ENCODE measurements at regions not wholly inside any gene's neighbourhood (a gene's known extent, or its start where the extent isn't known, plus 50 kb on each side); places are given as distances from the start of the nearest gene placed in this dataset.

DNA sequence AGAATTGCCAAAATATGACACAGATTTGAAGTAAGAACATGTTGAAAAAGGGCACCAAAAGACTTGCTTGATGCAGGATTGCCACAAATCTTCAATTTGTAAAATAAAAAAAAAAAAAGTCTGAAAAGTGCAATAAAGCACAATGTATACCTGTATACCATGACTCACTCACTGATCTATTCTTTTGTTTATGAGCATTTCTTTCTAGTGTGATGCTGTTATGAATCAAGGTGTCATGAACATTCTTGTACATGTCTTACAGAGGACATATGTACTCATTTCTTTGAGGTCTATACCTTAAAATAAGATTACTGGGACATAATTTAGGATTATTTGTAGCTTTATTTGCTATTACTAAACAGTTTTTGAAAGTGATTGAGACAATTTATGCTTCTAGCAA is 464.9 kb upstream of the RBMS3 start:
- DNase-seq (ENCODE audit: low spot score), result no peak

DNA sequence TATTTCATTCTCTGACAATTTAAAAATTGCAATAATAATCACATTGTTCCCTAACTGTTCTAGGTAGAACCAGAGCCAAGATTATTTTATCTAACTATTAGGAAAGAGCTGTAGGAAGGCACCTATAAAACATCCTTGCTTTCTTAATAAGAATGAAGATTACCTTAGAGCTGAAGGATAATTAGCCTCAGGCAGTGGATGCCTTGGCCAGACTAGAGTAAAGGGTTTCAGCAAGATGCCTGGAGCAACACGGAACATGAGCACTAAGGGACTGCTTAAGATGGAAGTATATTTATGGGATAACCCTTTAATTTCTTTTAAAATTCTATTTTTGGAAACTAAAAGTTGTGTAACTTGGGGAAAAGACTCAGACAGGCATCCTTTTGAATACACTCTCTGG is 456.6 kb upstream of the RBMS3 start:
- no peak for DNase-seq (ENCODE audit: low spot score)

DNA sequence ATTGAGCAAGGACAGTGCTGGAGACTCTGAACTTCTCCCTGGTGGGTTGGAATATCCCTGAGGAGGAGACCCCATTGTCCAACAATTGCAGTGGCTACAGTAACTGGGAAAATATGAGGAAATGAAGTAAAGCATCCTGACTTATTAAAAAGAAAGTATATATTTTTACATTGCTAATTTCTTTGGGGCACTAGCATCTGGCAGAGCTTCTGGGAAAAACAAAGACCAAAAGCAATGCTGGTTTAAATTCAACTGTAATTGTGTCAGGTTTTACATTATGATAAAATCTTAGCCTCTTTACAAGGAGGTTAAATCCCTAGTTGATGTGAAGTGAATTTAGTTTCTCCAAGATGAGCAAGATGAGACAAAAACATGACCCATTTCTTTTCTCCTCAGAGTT is 454.0 kb upstream of the RBMS3 start:
- no peak for DNase-seq (ENCODE audit: low spot score)

DNA sequence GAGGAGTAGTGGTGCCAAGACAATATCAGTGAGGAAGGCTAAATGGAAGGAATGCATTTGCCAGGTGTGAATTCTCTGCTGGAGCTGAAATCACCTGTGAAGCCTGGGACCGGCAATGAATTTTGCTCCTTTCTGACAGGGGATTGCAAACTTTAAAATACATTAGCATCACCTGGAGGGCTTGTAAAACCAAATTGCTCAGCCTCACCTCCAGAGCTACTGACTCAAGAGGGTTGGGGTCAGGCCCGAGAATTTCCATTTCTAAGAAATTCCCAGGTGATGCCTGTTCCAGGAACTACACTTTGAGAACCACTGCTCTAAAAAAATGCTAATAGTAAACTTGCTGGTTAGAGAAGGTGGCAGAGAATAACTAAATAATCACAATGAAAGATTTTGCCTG is 445.6 kb upstream of the RBMS3 start:
- DNase-seq (ENCODE audit: low spot score), result no peak

DNA sequence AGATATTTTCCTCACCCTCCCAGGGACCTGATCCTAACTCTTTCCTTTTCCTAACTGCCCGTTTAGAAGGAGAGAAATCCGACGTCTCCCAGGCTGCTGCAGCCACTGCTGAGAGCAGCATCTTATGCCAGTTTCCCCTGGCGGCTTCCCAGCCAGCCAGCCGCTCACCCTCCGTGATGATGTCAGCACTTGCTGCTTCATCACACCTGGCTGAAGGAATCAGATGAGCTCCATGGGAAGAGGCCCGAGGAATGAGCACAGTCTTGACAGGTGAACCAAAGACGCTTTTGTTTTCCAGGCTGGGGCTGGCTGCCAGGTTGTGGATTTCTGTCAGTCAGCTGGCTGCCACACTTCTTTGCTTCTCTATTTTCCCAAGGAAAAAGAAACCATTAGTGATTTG is 445.1 kb upstream of the RBMS3 start:
- DNase-seq (ENCODE audit: low spot score), result no peak

DNA sequence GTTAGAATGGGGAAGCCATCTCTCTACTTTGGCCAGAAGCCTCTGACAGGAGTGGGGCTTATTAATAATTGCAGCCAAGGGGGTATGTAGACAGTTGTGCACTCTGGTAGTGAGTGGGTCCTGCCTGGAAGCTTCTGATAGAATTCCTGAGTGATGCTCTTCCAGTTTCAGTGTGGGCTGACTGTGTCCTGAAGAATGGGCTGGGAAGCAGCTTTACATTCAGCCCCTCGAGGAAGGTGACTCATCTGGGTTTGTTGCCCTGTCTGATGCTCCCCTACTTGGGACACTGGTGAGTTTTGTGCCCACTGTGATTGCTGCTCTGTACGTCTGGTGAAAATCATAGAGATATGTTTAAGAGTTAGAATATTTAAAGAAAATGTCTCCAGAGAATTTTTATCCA is 444.7 kb upstream of the RBMS3 start:
- DNase-seq (ENCODE audit: low spot score), result no peak

DNA sequence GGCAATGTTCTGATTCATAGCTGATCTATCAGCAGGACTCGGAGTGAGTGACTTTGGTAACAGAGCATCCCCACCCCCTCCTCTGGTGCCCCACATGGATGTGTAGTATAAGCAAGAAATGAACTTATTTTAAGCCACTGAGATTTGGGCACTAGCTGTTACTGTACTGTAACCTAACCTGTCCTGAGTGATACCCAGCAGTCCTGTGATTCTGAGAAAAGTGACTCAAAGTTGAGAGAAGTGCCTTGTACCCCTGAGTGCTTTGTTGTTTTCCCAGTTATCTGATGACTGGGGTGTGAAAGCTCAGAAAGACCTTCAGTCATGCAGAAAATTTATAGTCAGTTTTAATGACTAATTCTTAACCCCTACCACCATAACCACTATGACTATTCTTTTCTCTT is 439.9 kb upstream of the RBMS3 start:
- DNase-seq (ENCODE audit: low spot score), result no peak

DNA sequence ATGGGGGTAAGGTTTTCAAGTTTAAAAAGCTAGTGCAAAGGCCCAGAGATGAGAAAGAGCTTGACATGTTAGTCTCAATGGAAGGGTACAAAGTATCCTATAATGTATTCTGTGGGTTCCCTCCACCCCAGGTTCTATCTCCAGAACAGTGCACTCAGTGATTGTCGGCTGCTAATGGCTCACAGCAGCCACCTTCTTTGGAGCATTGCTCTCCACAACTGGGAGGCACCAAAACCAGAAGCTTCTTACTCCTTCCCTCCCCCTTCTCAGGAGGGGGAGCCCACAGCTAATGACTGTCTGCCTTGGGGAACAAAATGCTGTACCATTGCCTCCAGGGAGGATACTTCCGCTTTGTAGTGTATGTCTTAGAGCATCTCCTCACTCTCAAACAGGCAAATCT is 439.4 kb upstream of the RBMS3 start:
- no peak for DNase-seq (ENCODE audit: low spot score)

DNA sequence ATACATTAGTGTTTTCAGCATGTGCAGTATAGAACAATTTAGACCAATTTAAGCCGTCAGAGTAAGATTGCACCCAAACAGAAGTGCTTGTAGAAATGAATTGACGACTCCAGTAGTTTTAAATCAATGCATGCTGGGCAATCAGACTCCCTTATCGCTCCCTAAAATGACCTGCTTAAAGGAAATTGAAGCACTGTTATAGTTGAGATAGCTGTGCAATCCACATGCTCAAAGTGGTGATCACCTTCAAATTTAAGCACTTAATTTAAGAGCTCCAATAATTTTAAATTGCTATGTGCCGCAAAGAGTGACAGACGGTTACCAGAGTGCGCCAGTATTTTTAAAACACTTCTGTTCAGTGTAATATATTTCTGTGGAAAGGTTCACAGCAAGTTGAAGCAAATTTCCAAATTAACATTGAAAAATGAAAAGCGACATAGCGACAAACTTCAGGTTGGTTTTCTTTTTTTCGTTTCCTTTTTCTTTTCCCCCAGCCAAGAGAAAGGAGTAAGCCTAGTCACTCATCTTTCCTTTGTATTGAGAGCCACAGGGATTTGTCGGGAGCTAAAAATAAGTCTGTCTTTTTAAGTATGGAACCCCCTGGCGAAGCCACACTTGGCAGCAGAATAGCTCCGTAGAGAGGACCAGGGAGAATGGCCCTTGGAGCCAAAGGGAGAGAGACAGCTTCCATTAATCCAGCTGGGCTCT is 436.4 kb upstream of the RBMS3 start:
- no peak for DNase-seq (ENCODE audit: low spot score)

DNA sequence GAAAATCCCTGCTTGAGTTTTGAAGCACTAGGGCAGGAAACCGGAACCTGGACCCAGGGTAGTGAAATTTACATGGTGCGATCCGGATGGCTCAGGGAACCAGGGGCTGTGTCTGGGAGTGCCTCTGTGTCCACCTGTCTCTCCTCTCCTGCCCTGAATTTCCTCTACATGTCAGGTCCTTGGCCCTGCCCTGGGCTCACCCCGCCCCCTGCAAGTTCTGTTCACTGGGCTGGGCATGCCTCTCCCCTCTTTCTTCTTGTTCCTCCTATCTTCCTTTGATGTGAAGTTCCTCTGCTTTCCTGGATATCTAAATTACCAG is 435.9 kb upstream of the RBMS3 start:
- no peak for DNase-seq (ENCODE audit: low spot score)

DNA sequence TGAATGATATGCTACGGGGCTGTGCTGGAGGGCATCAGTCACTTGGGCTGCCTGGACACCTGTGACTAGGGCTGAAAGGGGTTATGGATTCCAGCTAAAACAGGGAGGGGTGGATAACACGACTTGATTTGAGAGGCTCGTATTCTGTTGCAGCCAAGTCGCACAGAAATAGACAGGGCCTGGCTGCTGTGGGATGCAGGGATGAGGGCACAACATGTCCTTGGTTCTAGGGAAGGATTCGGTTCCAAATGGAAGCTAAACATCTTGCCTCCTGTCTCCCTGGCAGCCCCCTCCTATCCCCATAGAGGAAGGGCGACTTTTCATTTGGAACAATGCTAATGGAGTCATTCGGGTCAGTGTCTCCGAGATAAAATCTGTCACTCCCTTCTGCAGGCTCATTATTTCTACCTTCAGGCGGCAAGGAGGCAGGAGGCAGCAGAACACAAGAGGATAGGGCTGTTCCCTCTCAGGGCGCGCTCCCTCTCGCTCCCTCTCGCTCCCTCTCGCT is 433.8 kb upstream of the RBMS3 start:
- no peak for DNase-seq (ENCODE audit: low spot score)

DNA sequence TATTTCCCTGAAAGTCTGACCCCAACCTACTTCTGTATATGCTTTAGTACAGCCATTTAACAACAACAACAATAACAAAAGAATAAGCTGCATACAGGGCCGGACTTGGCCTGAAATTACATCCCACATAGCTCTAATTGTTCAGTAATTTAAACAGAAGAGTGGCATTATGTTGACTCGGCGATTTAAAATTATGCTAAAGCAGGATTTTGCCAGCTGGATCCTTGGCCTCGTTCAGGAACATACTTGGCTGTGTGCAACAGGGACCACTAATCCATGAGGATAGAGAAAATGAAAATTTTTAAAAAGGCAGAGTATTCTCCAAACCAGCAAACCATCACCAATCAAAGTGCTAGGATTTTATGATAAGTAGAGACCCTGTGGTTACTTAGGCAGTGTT is 433.1 kb upstream of the RBMS3 start:
- DNase-seq (ENCODE audit: low spot score), result no peak

DNA sequence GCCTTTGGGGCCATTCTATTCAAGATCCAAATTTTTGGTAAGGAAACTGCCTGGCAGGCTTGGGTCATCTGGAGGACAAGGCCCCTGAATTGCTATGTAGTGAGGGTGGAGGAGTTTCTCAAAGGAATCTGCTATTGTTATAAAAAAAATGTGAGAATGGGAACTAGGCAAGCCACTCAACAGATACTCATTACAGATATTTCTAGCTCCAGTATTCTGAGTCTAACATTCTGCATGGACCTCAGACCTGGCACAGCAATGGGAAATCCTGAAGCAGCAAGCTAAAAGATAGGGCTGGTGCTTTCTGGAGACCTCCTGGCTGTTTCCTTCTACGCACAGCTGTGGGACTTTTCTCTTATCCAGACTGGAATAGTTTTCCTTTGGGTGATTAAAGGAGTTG is 430.7 kb upstream of the RBMS3 start:
- DNase-seq (ENCODE audit: low spot score), result no peak

DNA sequence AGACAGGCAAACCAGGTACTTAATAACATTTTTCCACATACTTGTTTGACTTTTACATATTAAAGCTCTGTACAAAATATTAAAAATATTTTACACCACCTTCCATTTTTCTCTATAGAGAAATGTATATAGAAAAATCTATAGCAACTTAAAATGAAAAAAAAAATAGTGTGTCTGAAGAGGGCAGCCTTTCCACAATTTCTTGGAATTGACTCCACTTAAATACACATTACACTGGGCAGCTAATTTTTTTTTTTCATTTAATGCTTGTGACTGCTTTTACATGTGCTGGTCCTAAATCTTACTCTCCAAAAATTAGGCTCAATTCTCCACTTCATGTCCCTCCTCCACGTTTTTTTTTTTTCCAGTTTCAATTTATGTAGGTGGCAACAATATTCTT is 427.0 kb upstream of the RBMS3 start:
- no peak for DNase-seq (ENCODE audit: low spot score)

DNA sequence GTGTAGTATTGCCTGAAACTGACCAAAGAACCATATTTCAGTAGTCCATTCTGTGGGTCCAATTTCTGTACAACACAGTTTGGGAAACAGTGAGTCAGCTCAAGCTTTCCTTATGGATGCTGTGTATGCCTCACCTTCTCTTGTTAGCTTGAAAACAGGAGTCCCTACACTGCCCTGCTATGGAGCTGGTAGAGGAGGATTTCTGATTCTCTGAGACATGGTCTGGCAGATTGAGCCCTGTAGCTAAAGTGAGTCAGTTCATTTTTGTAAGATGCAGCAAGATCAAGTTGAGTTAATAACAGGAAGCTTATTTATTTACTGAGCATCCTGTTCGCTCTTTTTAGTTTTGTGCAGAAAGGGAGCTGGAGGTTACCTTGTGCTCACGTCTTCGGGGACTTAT is 424.1 kb upstream of the RBMS3 start:
- DNase-seq (ENCODE audit: low spot score), result no peak

DNA sequence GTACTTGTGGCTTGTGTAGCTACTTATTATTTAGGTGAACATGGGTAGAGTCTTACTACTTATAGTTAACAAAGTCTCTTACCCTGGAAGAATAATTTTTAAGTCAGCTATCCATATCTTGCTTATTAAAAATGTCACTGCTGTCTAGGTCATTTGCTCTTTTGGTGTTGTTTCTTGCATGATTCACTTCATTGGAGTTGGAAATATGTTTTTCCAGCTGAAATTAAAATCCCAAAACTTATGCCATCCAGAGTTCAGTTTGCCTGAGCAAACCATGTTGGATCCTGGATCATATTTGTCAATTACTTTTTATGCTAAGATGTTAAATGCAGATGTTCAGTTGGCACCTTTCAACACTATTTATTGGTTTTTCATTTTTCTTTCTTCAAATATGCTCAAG is 421.0 kb upstream of the RBMS3 start:
- no peak for DNase-seq (ENCODE audit: low spot score)

DNA sequence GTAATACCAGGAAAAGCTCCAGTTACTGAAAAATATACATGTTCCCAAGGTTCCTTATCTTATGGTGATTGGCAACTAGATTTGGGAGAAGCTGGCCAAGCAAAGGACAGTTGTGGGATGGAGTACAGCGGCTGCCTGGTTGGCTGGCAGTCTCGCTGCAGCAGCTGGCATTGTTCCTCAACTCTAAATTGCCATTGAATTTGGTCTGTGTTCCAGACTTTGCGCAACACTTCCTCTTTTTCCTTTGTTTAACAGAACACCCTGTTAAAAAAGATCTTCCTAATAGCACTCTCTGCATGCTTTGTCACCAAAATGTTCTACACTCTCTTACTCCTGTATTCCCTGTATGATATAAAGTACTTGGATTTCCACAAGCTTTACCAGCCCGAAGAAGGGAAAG is 420.6 kb upstream of the RBMS3 start:
- no peak for DNase-seq (ENCODE audit: low spot score)

DNA sequence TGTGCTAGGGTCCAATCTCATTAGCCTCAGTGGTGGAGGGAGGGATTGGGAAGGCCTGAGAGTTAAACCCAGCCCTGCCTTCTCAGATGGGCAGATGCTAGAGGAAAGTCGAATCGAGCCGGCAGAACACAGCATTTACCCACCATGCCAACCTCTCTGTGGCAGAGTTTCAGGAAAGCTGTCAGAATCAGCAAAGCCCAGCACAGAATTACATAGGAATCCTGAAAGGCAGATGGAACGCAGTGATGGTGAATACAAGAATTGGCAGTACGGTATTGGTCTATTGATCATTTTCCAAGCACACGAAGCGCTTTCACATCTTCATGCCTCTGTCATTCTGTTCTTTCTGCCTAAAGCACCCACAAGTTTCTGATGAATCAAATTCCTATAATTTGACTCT is 417.7 kb upstream of the RBMS3 start:
- DNase-seq (ENCODE audit: low spot score), result no peak

DNA sequence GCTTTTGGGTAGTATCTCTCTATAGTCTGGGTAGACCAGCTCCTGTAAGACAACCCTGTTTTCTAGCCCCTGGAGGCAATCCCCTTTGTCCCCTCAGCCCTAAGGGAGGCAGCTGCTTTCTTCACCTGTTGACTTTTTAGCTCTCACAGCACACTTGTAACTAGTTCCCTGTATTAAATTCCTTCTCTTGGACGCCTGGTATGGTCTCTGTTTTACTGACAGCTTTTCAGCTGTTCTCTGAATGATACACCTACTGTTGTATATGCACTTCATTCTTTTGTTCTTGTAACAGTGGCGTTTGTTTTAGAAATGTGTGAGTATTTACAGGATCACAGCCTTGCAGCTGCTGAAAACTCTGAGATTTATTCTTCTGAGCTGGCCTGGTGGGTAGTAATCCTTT is 413.0 kb upstream of the RBMS3 start:
- DNase-seq (ENCODE audit: low spot score), result no peak

DNA sequence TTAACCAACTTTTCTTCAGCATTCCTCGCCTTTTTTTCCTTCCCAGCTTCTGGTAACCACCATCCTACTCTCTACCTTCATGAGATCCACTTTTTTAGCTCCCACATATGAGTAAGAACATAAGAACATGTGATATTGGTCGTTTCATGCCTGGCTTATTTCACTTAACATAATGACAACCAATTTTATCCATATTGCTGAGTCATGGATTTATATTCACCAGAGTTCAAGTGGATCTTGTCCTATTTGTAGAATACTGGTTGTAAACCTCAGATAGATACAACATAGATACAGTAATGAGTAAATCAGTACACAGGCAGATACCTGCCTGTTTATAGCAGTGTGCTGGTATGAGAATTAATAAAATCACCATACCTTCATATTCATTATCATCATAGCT is 412.0 kb upstream of the RBMS3 start:
- DNase-seq (ENCODE audit: low spot score), result no peak

DNA sequence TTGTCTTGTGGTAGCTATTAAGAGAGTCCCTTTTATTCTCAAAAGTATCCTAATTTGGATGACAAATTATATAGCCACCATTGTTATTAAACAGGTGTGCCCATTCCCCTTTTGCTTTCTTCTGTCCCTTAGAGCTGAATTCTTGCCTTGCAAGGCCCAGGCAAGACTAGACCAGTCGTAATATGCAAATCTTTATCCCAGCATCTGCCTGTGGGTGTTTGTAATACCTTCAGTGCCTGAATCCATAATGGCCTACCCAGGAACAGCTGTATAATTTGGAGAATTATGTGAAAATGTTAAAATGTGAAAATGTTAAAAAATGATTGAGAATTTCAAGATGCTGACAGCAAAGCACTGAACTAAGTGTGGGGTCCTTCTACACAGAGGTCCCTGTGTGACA is 403.0 kb upstream of the RBMS3 start:
- DNase-seq (ENCODE audit: low spot score), result no peak

DNA sequence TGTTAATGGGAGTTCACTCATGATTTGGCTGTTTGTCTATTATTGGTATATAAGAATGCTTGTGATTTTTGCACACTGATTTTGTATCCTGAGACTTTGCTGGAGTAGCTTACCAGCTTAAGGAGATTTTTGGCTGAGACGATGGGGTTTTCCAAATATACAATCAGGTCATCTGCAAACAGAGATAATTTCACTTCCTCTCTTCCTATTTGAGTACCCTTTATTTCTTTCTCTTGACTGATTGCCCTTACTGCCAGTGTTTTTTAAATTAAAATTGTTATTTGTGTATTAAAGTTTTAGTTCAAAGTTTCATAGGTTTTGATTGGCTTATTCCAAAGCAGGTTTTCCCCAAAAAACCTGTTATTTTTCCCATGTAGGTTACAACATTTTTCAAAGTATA is 390.5 kb upstream of the RBMS3 start:
- no peak for DNase-seq (ENCODE audit: low spot score)

DNA sequence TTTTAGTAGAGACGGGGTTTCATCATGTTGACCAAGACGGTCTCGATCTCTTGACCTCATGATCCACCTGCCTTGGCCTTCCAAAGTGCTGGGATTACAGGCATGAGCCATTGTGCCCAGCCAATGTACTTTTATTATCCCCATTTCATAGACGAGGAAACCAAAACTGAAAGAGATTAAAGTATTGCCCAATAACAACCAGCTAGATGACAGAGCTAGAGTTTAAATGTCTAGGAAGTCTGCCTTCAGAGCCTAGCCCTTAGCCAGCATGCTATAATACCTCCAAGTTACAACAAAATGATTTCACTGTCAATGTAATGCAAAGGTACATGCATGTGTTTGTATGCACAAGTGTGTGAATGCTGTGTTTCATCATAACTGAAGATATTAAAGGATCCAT is 389.4 kb upstream of the RBMS3 start:
- DNase-seq (ENCODE audit: low spot score), result no peak

DNA sequence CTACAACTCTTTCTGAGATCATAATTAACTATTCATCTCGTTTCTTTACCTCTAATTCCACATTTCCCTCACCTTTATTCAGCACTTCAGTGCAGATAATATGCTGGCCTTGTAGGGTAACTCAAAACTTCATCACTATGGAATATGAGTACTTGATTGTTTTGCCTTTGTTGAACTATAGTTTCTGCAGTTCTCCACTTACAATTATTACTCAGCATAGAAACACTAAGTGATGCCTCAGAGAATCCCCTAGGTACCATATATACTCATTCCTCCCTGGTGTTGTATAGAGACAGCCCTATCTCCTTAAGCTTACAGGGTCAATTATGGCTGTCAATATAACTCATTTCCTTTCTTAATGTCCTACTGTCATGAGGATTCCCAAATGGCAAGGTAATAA is 380.6 kb upstream of the RBMS3 start:
- DNase-seq (ENCODE audit: low spot score), result no peak

DNA sequence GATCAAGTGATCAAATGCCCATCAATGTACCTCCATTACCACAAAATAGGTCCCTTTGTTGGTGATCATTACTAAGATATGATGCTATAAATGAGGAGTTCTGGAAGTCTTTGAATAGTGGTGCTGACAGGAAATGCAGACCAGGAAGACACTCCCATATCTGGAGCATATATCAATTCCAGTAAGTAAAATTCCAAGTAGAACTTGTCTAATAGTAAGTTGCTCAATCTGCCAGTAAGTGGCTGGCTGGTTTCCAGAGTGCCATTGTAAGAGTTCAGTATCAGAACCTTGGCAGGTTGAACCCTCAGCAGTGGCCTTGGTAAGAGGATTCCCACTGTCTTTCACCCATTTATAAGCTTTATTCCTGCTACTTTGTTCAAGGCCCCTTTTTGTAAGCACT is 379.9 kb upstream of the RBMS3 start:
- no peak for DNase-seq (ENCODE audit: low spot score)
